ENCODE measurements at regions not wholly inside any gene's neighbourhood (a gene's known extent, or its start where the extent isn't known, plus 50 kb on each side); places are given as distances from the start of the nearest gene placed in this dataset.

DNA sequence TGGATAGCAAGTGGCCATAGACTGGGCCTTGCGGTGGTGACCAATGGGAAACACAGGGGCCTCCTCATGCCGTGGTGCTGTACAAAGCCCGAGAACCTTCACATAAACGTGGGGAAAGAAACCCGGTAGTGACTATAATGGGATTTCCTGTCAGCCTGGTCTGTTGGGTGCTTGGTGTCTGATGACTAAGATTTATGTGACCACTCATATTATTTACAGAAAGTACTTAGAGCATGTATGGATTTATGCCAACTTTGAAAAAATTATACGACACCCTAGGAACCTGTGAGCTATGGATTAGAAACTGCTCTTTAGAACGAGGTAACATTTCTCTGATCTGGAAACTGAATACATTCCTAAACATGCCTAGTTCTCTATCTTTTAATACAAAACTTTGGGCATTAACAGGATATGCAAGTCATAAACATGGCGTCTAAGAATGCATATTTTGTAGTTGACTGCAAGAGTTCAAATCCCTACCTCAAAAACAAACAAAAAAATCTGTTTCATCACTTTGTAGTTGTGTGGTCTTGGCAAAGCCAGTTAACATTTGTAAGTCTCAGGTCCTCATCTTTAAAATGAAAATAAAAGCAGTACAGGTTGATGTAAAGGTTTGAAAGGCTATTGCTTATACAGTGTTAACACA, 85.4 kb downstream of the TMEM167A start:
- H3K27me3 ChIP-seq (ENCODE audit: control insufficient read depth, insufficient read depth, low read length), result no peaks in the 10 kb centered on the region
- no peaks in the 10 kb centered on the region for H3K36me3 ChIP-seq (ENCODE audit: control insufficient read depth, insufficient read depth, low read length)
- H3K4me3 ChIP-seq (ENCODE audit: low read depth, low read length), result no peak overlapping the region
- H3K9me3 ChIP-seq (ENCODE audit: control insufficient read depth, low read length), result no peaks in the 10 kb centered on the region
- H3K9ac ChIP-seq, result no peak overlapping the region
- H3K4me2 ChIP-seq (ENCODE audit: low read length), result no peak overlapping the region
- H3K27ac ChIP-seq, result no peak overlapping the region
- no peaks in the 10 kb centered on the region for H3K79me2 ChIP-seq
- H3K4me1 ChIP-seq, result no peaks in the 10 kb centered on the region
- no peak overlapping the region for H2AFZ ChIP-seq
- TF ChIP-seq, protein P1, sequence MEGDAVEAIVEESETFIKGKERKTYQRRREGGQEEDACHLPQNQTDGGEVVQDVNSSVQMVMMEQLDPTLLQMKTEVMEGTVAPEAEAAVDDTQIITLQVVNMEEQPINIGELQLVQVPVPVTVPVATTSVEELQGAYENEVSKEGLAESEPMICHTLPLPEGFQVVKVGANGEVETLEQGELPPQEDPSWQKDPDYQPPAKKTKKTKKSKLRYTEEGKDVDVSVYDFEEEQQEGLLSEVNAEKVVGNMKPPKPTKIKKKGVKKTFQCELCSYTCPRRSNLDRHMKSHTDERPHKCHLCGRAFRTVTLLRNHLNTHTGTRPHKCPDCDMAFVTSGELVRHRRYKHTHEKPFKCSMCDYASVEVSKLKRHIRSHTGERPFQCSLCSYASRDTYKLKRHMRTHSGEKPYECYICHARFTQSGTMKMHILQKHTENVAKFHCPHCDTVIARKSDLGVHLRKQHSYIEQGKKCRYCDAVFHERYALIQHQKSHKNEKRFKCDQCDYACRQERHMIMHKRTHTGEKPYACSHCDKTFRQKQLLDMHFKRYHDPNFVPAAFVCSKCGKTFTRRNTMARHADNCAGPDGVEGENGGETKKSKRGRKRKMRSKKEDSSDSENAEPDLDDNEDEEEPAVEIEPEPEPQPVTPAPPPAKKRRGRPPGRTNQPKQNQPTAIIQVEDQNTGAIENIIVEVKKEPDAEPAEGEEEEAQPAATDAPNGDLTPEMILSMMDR (IDR thresholded peaks at IDR 0.05), result no peak

DNA sequence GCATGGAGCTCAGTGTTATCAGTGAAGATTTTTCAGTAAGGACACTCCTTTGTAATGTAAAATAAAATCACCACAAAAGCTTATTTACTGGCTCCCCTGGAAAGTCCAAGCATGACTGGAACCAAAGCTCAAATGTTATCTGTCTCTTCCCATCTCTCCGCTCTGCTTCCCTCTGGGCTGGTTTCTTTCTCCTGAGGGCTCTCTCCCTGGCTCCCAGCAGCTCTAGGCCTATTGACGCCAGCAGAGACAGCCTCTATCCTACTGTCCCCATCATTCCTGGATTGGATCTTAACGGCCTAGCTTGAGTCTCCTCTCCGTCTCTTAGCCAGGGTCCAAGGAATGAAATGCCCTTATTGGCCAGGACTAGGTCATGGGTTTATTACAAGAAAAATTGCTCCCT, 86.1 kb downstream of the TMEM167A start:
- H3K27ac ChIP-seq, result no peak overlapping the region
- TF ChIP-seq, protein P1 (IDR thresholded peaks at IDR 0.05), result no peak
- no peaks in the 10 kb centered on the region for H3K36me3 ChIP-seq (ENCODE audit: control insufficient read depth, insufficient read depth, low read length)
- H3K4me1 ChIP-seq, result no peaks in the 10 kb centered on the region
- H3K9ac ChIP-seq, result no peak overlapping the region
- H3K27me3 ChIP-seq (ENCODE audit: control insufficient read depth, insufficient read depth, low read length), result no peaks in the 10 kb centered on the region
- H3K4me3 ChIP-seq (ENCODE audit: low read depth, low read length), result no peak overlapping the region
- H2AFZ ChIP-seq, result no peak overlapping the region
- H3K79me2 ChIP-seq, result no peaks in the 10 kb centered on the region
- H3K4me2 ChIP-seq (ENCODE audit: low read length), result no peak overlapping the region
- no peaks in the 10 kb centered on the region for H3K9me3 ChIP-seq (ENCODE audit: control insufficient read depth, low read length)

DNA sequence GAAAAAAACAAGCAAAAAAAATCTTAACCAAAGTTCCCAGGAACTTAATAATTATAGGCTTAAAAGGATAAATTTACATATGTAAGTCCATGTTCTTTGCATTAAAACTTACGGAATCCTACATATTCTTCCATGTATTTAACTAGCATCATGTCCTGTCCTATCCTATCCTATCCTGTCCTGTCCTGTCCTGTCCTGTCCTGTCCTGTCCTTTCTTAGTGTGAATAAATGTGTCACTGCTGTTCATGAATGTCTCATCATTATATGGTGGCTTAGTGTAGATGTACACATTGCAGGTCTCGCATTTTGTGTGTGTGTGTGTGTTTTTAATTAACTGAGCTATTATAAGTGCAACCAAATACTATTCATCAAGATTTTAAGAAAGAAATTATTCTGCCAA, 90.0 kb downstream of the TMEM167A start:
- H3K4me2 ChIP-seq (ENCODE audit: low read length), result no peak overlapping the region

DNA sequence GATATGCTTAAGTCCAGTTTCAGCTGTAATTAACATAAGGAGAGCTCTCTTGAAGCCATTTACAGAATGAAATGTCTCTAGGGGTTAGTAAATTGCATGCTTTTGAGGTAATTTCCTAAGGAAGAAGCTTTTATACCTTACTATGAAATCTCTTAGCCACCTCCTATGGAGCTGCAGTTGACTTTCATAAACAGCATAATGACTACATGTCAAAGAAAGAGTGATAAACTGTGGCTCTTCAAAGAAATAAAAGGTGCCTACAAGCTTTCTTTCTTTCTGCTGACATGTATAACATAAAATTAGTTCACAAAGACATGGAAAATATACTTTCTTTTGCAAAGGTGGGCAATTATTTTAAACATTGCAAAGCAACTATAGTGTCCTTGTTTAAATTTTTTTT, 90.8 kb downstream of the TMEM167A start:
- no peaks in the 10 kb centered on the region for H3K79me2 ChIP-seq
- TF ChIP-seq, protein P1 (IDR thresholded peaks at IDR 0.05), result no peak

More for the DNA sequence above, 90.0 kb downstream of the TMEM167A start:
- H3K36me3 ChIP-seq (ENCODE audit: control insufficient read depth, insufficient read depth, low read length), result no peaks in the 10 kb centered on the region
- H3K79me2 ChIP-seq, result no peaks in the 10 kb centered on the region
- H3K27me3 ChIP-seq (ENCODE audit: control insufficient read depth, insufficient read depth, low read length), result no peaks in the 10 kb centered on the region
- H3K4me1 ChIP-seq, result no peaks in the 10 kb centered on the region
- no peak overlapping the region for H3K27ac ChIP-seq
- H3K4me3 ChIP-seq (ENCODE audit: low read depth, low read length), result no peak overlapping the region
- no peak overlapping the region for H2AFZ ChIP-seq
- no peaks in the 10 kb centered on the region for H3K9me3 ChIP-seq (ENCODE audit: control insufficient read depth, low read length)
- TF ChIP-seq, protein P1 (IDR thresholded peaks at IDR 0.05), result no peak
- no peak overlapping the region for H3K9ac ChIP-seq

DNA sequence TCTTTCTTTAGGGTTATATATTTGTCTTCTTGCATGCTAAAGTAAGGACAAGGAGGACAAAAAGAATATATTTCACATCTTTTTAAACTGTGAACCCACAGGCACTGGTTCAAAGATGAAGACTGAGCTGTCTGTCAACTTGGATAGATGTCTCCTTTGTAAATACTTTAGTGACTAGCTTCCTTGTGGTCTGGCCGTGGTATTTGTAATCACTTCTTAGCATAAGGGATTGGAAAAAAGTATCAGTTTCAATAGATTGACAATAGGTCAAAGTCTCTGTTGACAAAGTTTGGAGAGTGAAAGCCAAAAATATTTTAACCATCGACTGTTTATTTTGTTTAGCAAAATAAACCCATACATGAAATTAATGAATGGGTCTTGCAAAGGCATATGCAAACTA, 91.4 kb downstream of the TMEM167A start:
- no peaks in the 10 kb centered on the region for H3K4me1 ChIP-seq
- no peak overlapping the region for H3K4me2 ChIP-seq (ENCODE audit: low read length)
- no peaks in the 10 kb centered on the region for H3K36me3 ChIP-seq (ENCODE audit: control insufficient read depth, insufficient read depth, low read length)
- H3K9ac ChIP-seq, result no peak overlapping the region
- no peak overlapping the region for H3K4me3 ChIP-seq (ENCODE audit: low read depth, low read length)
- no peaks in the 10 kb centered on the region for H3K79me2 ChIP-seq
- H3K27ac ChIP-seq, result no peak overlapping the region
- TF ChIP-seq, protein P1 (IDR thresholded peaks at IDR 0.05), result no peak
- H3K27me3 ChIP-seq (ENCODE audit: control insufficient read depth, insufficient read depth, low read length), result no peaks in the 10 kb centered on the region
- H3K9me3 ChIP-seq (ENCODE audit: control insufficient read depth, low read length), result no peaks in the 10 kb centered on the region
- no peak overlapping the region for H2AFZ ChIP-seq

More for the DNA sequence above, 90.8 kb downstream of the TMEM167A start:
- Histone ChIP-seq H3K4me2 (ENCODE audit: low read length) (no peak overlapping the region), H3K4me3 (ENCODE audit: low read depth, low read length) (no peak overlapping the region), H3K36me3 (ENCODE audit: control insufficient read depth, insufficient read depth, low read length) (no peaks in the 10 kb centered on the region), H3K9ac (no peak overlapping the region), H3K9me3 (ENCODE audit: control insufficient read depth, low read length) (no peaks in the 10 kb centered on the region), H3K27me3 (ENCODE audit: control insufficient read depth, insufficient read depth, low read length) (no peaks in the 10 kb centered on the region), H2AFZ (no peak overlapping the region), H3K4me1 (no peaks in the 10 kb centered on the region), H3K27ac (no peak overlapping the region)

Data from parathyroid adenoma (tissue), 2 donors.